Esophagus squamous epithelium (tissue), 5 donors: ENCODE measurements at regions not wholly inside any gene's neighbourhood (a gene's known extent, or its start where the extent isn't known, plus 50 kb on each side); places are given as distances from the start of the nearest gene placed in this dataset.

Experiments
- DNase-seq: peaks from one replicate; lab custom pipeline; 2025; lab: John Stamatoyannopoulos, UW
- H3K27ac ChIP-seq, 4 donors: fragments of 200-600 bp; sonication (generic); one replicate each; pipeline ENCODE4 v1.5.1; 2016 to 2019; ENCODE audit warnings: mild to moderate bottlenecking in 1 of 4
- H3K27me3 ChIP-seq, 4 donors: fragments of 200-600 bp; sonication (generic); 1 replicate in 3 of 4; 2 replicates in 1 of 4; pipeline versions ENCODE4 v1.5.1 to v1.6.0; 2017 to 2021; ENCODE audit warnings: antibody characterized with exemption in 1 of 4
- H3K36me3 ChIP-seq, 3 donors: fragments of 200-600 bp; sonication (generic); one replicate each; pipeline ENCODE4 v1.5.1; 2016 to 2019
- H3K4me1 ChIP-seq, 3 donors: fragments of 200-600 bp; sonication (generic); one replicate each; pipeline ENCODE4 v1.5.1; 2017 to 2019
- H3K4me3 ChIP-seq, 4 donors: fragments of 200-600 bp; sonication (generic); 1 replicate in 3 of 4; 2 replicates in 1 of 4; pipeline ENCODE4 v1.5.1; 2016 to 2019; ENCODE audit warnings: mild to moderate bottlenecking in 2 of 4, moderate library complexity in 1 of 4
- H3K9me3 ChIP-seq, 3 donors: fragments of 200-600 bp; sonication (generic); one replicate each; pipeline ENCODE4 v1.5.1; 2016 to 2019
- POLR2A ChIP-seq, 4 donors: fragments of 450-650 bp; IDR thresholded peaks; one replicate each; pipeline ENCODE4 v1.6.1; 2017; ENCODE audit warnings: antibody characterized with exemption in 4 of 4, mild to moderate bottlenecking in 4 of 4, moderate library complexity in 3 of 4
- WGBS, 2 donors: methylation state at CpG; one replicate each; pipeline ENCODE4 v1.1.5; 2018; 5-methylcytosine and 5-hydroxymethylcytosine counted together
- intact Hi-C: fragments of 100-400 bp; cut with DNase I; formaldehyde crosslinking; loops from one replicate; pipeline ENCODE4 v1.15.0; 2022
- TF ChIP-seq, protein P1 (sequence below), 6 experiments: fragments of 450-650 bp in 4 of 6; fragments of 200-600 bp in 2 of 6; sonication (generic) in 2 of 6; IDR thresholded peaks; one replicate each; pipeline ENCODE4 v1.5.1; 2016 to 2019; ENCODE audit warnings: antibody characterized with exemption in 6 of 6, mild to moderate bottlenecking in 4 of 6, moderate library complexity in 4 of 6
- donor health status: DM: yes; HTN: yes; CAD: no.

GRCh38 chr5:159851053-159851452, 65.2 kb upstream of the ADRA1B start:
- no peak for DNase-seq
- Histone ChIP-seq H3K9me3 (no peaks in the 10 kb centered on the region), H3K4me1 (no peaks in the 10 kb centered on the region), H3K27me3 (no peaks in the 10 kb centered on the region), H3K36me3 (no peaks in the 10 kb centered on the region), H3K27ac (no peak overlapping the region), H3K4me3 (no peak overlapping the region)
- WGBS, 2 donors, result 54 to 65% methylated on average over 8 of the region's 8 CpGs
- intact Hi-C loops, result no loop called here
- no peak for TF ChIP-seq POLR2A (IDR thresholded peaks at IDR 0.05)
- TF ChIP-seq, protein P1, sequence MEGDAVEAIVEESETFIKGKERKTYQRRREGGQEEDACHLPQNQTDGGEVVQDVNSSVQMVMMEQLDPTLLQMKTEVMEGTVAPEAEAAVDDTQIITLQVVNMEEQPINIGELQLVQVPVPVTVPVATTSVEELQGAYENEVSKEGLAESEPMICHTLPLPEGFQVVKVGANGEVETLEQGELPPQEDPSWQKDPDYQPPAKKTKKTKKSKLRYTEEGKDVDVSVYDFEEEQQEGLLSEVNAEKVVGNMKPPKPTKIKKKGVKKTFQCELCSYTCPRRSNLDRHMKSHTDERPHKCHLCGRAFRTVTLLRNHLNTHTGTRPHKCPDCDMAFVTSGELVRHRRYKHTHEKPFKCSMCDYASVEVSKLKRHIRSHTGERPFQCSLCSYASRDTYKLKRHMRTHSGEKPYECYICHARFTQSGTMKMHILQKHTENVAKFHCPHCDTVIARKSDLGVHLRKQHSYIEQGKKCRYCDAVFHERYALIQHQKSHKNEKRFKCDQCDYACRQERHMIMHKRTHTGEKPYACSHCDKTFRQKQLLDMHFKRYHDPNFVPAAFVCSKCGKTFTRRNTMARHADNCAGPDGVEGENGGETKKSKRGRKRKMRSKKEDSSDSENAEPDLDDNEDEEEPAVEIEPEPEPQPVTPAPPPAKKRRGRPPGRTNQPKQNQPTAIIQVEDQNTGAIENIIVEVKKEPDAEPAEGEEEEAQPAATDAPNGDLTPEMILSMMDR (IDR thresholded peaks at IDR 0.05), result no peak

- Histone ChIP-seq H3K4me1 (no peaks in the 10 kb centered on the region), H3K4me3 (no peak overlapping the region), H3K27ac (no peak overlapping the region), H3K36me3 (no peaks in the 10 kb centered on the region), H3K9me3 (no peaks in the 10 kb centered on the region), H3K27me3 (no peaks in the 10 kb centered on the region)
- 90 to 100% methylated on average over 2 of the region's 2 CpGs for whole genome bisulfite sequencing, 2 donors
- DNase-seq, result no peak
- intact Hi-C loops, result no loop called here
- TF ChIP-seq, protein P1 (IDR thresholded peaks at IDR 0.05), result no peak
- no peak for TF ChIP-seq POLR2A (IDR thresholded peaks at IDR 0.05)
Measured at GRCh38 chr5:159854916-159855315, 61.4 kb upstream of the ADRA1B start.

GRCh38 chr5:159855476-159856191, 60.6 kb upstream of the ADRA1B start:
- Histone ChIP-seq H3K27me3 (no peaks in the 10 kb centered on the region), H3K9me3 (no peaks in the 10 kb centered on the region), H3K4me3 (no peak overlapping the region), H3K4me1 (no peaks in the 10 kb centered on the region), H3K27ac (no peak overlapping the region), H3K36me3 (no peaks in the 10 kb centered on the region)
- 42 to 67% methylated on average over 5 of the region's 5 CpGs for WGBS, 2 donors
- TF ChIP-seq POLR2A (IDR thresholded peaks at IDR 0.05), result no peak
- TF ChIP-seq, protein P1 (IDR thresholded peaks at IDR 0.05), result no peak
- no peak for DNase-seq
- intact Hi-C loops, result no loop called here

DNA sequence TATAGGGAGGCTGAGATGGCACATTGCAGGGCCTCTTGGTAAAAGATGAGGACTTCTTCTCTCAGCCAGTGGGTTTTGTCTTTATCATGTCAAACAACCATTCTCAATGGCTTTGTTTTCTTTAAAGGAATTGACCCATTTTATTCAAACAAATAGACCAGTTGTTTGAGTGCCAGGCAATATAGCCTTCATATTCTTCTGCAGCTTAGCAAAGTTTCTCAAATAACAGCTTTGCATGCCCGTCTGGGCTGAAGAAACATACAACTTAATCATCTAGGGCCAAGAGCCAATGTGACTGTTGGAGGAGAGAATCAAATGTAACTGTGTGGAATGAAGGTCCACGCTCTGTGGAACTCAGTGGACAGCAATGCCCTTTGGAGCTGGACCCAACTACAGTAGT, 57.4 kb upstream of the ADRA1B start:
- H3K9me3 ChIP-seq, result no peaks in the 10 kb centered on the region
- intact Hi-C loops, result no loop called here
- TF ChIP-seq, protein P1 (IDR thresholded peaks at IDR 0.05), result no peak
- TF ChIP-seq POLR2A (IDR thresholded peaks at IDR 0.05), result no peak
- no peak overlapping the region for H3K4me3 ChIP-seq
- H3K27me3 ChIP-seq, result peaks cover 0 to 3% (median 0%) of the 10 kb centered on the region in 4 donors
- no peaks in the 10 kb centered on the region for H3K36me3 ChIP-seq
- no peak overlapping the region for H3K27ac ChIP-seq
- no peak for DNase-seq
- WGBS, 2 donors, result 70 to 71% methylated on average over 2 of the region's 2 CpGs
- H3K4me1 ChIP-seq, result no peaks in the 10 kb centered on the region

DNA sequence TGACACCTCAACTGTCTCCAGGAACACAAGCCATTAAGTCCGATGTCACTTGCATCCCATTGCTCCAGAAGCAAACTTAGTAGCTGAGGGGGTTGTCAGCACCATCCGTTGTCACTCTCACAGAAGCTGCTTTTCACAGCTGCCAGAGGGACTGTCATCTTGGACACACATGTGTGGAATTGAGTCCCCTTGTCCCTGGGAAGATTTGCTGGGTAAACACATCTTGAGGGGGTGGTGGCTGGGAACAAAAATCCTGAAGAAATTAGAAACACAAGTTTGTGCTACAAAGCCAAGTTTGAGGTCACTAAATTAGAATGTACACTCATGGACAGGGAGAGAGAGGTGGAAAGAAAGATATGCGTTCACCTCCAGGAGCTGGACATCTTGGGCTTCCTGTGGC, 55.2 kb upstream of the ADRA1B start:
- Histone ChIP-seq H3K4me3 (no peak overlapping the region), H3K36me3 (no peaks in the 10 kb centered on the region), H3K9me3 (no peaks in the 10 kb centered on the region), H3K27ac (no peak overlapping the region), H3K27me3 (peaks cover 0 to 5% (median 0%) of the 10 kb centered on the region in 4 donors), H3K4me1 (peaks cover 0 to 3% (median 0%) of the 10 kb centered on the region in 3 donors)
- 46 to 60% methylated on average over 3 of the region's 3 CpGs for WGBS, 2 donors
- DNase-seq, result no peak
- TF ChIP-seq, protein P1 (IDR thresholded peaks at IDR 0.05), result no peak
- no peak for TF ChIP-seq POLR2A (IDR thresholded peaks at IDR 0.05)
- intact Hi-C loops, result no loop called here
